OCI-LY1 (cell line): ENCODE measurements at regions not wholly inside any gene's neighbourhood (a gene's known extent, or its start where the extent isn't known, plus 50 kb on each side); places are given as distances from the start of the nearest gene placed in this dataset.

ENCODE experiments used
- H2AFZ ChIP-seq: fragments of 200-600 bp; sonication (generic), shearing (Covaris generic); 2 replicates; pipeline ENCODE4 v1.6.0; 2014; ENCODE audit warnings: antibody characterized with exemption, mild to moderate bottlenecking, low read length
- H3F3A ChIP-seq: fragments of 200-600 bp; sonication (generic), shearing (Covaris generic); 2 replicates; pipeline ENCODE4 v1.6.0; 2014; ENCODE audit warnings: mild to moderate bottlenecking, antibody characterized with exemption, low read length, moderate library complexity; ENCODE audit not compliant: insufficient read depth
- H3K27ac ChIP-seq: fragments of 200-600 bp; sonication (generic); 2 replicates; pipeline ENCODE4 v1.5.1; 2014; ENCODE audit warnings: low read length, mixed run types, mild to moderate bottlenecking, low read depth; ENCODE audit not compliant: poor library complexity, severe bottlenecking
- H3K27me3 ChIP-seq: fragments of 200-600 bp; sonication (generic); 2 replicates; pipeline ENCODE4 v1.6.0; 2014; ENCODE audit warnings: antibody characterized with exemption, mild to moderate bottlenecking, low read length, moderate library complexity; ENCODE audit not compliant: insufficient read depth
- H3K36me3 ChIP-seq: fragments of 200-600 bp; sonication (generic); 2 replicates; pipeline ENCODE4 v1.6.1; 2014; ENCODE audit warnings: mild to moderate bottlenecking, antibody characterized with exemption, low read length, moderate library complexity, mixed read lengths; ENCODE audit not compliant: insufficient read depth
- H3K4me1 ChIP-seq: fragments of 200-600 bp; sonication (generic); 2 replicates; pipeline ENCODE4 v1.5.1; 2014; ENCODE audit warnings: mild to moderate bottlenecking, low read length, moderate library complexity; ENCODE audit not compliant: insufficient read depth, severe bottlenecking
- H3K4me2 ChIP-seq: fragments of 200-600 bp; sonication (generic), shearing (Covaris generic); 2 replicates; pipeline ENCODE4 v1.6.1; 2014; ENCODE audit warnings: low read length
- H3K4me3 ChIP-seq: fragments of 200-600 bp; sonication (generic); 2 replicates; pipeline ENCODE4 v1.5.1; 2014; ENCODE audit warnings: low read length, low read depth, mild to moderate bottlenecking, mixed read lengths; ENCODE audit not compliant: poor library complexity, severe bottlenecking
- H3K79me2 ChIP-seq: fragments of 200-600 bp; shearing (Covaris generic); 2 replicates; pipeline ENCODE4 v1.6.1; 2016; ENCODE audit warnings: mixed run types, low read length, mixed read lengths; ENCODE audit not compliant: insufficient read depth
- H3K9ac ChIP-seq: fragments of 200-600 bp; sonication (generic), shearing (Covaris generic); 2 replicates; pipeline ENCODE4 v1.6.1; 2014; ENCODE audit warnings: mild to moderate bottlenecking, low read length, mixed read lengths
- H3K9me2 ChIP-seq: fragments of 200-600 bp; sonication (generic), shearing (Covaris generic); 2 replicates; pipeline ENCODE4 v1.6.1; 2014; ENCODE audit warnings: low read depth, mild to moderate bottlenecking, low read length, mixed read lengths
- H3K9me3 ChIP-seq: fragments of 200-600 bp; shearing (Covaris generic); 2 replicates; pipeline ENCODE4 v1.6.1; 2014; ENCODE audit warnings: low read length, mixed read lengths
- H4K20me1 ChIP-seq: fragments of 200-600 bp; sonication (generic), shearing (Covaris generic); 2 replicates; pipeline ENCODE4 v1.6.0; 2016; ENCODE audit warnings: mild to moderate bottlenecking, low read length; ENCODE audit not compliant: insufficient read depth
- EZH2 ChIP-seq: fragments of 200-600 bp; sonication (generic), shearing (Covaris generic); IDR thresholded peaks from 2 replicates; pipeline ENCODE4 v1.8.0; 2017; ENCODE audit warnings: borderline replicate concordance, mixed run types, mild to moderate bottlenecking, antibody characterized with exemption, low read length, moderate library complexity, mixed read lengths
- TF ChIP-seq, protein P1 (sequence below): fragments of 200-600 bp; sonication (generic), shearing (Covaris generic); IDR thresholded peaks from 2 replicates; pipeline ENCODE4 v1.5.1; 2017; ENCODE audit warnings: mild to moderate bottlenecking, antibody characterized with exemption, low read length, moderate library complexity, mixed read lengths

DNA sequence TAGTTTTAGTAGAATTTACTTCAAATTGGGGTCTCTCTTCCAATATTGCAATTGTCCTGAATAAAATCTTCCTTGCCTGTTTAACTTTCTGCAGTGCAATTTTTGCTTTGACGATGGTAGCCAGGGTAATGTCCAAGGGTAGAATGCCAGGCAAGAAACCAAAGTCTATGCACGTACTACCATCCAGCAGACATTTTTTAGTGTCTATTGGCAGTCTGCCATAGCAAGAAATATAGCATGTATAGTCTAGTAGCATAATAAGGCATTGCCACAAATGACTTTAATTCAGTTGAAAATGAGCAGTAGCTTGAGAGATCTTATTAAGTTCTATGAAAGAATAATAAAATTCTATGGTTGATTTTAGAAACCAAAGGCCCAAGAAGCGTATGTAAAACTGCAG lies 62.3 kb upstream of the KCNQ5 start:
- H3K27ac ChIP-seq, result no peak overlapping the region
- H2AFZ ChIP-seq, result no peak overlapping the region

DNA sequence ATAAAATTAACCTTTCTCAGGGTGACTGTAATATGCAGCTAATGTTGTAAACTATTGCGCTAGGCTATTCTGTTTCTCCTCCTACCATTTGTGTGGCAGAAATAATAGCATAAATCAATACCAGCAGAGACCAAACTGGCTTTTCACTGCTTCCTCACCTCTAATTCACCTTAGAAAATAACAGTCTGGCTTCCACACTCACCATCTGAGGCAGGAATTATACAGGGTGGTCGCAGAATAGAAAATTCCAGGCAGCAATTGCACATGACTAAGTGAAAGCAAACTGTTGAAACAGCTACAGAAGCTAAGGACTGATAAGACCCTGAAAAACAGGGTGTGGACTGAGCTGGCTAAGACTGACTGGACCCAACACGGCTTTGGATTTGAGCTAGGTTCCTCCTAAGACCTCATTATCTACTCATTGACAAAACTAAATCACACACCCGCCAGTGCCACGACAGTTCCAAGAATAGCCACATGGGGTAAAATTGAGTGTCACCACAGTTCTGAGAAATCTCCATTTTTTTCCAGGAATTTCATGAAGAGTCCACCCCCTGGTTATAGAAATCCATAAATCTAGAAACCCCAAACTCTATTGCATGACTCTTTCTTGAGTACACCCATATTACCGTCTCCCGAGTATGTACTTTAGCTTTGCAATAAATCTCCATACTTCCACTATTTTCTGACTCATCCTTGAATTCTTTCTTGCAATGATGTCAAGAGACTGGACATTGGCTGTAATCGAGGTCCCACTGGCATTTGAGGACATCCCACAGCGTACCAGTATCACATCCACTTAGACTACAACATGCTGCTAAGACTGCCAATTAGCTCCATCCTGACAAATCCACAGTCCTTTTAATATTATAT lies 60.9 kb upstream of the KCNQ5 start:
- no peaks in the 10 kb centered on the region for H3K36me3 ChIP-seq
- H3F3A ChIP-seq, result no peaks in the 10 kb centered on the region
- TF ChIP-seq, protein P1, sequence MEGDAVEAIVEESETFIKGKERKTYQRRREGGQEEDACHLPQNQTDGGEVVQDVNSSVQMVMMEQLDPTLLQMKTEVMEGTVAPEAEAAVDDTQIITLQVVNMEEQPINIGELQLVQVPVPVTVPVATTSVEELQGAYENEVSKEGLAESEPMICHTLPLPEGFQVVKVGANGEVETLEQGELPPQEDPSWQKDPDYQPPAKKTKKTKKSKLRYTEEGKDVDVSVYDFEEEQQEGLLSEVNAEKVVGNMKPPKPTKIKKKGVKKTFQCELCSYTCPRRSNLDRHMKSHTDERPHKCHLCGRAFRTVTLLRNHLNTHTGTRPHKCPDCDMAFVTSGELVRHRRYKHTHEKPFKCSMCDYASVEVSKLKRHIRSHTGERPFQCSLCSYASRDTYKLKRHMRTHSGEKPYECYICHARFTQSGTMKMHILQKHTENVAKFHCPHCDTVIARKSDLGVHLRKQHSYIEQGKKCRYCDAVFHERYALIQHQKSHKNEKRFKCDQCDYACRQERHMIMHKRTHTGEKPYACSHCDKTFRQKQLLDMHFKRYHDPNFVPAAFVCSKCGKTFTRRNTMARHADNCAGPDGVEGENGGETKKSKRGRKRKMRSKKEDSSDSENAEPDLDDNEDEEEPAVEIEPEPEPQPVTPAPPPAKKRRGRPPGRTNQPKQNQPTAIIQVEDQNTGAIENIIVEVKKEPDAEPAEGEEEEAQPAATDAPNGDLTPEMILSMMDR, result no peak
- TF ChIP-seq EZH2, result no peak
- no peak overlapping the region for H3K4me3 ChIP-seq
- no peaks in the 10 kb centered on the region for H4K20me1 ChIP-seq
- no peak overlapping the region for H3K9ac ChIP-seq
- no peaks in the 10 kb centered on the region for H3K79me2 ChIP-seq
- H3K4me2 ChIP-seq, result no peak overlapping the region
- H2AFZ ChIP-seq, result no peak overlapping the region
- no peaks in the 10 kb centered on the region for H3K9me2 ChIP-seq
- H3K27me3 ChIP-seq, result no peaks in the 10 kb centered on the region
- no peaks in the 10 kb centered on the region for H3K4me1 ChIP-seq
- H3K27ac ChIP-seq, result no peak overlapping the region
- H3K9me3 ChIP-seq, result no peaks in the 10 kb centered on the region

More for the DNA sequence above, 62.3 kb upstream of the KCNQ5 start:
- Histone ChIP-seq H3K9ac (no peak overlapping the region), H3K9me2 (no peaks in the 10 kb centered on the region), H3K79me2 (no peaks in the 10 kb centered on the region), H3K4me2 (no peak overlapping the region), H3K4me3 (no peak overlapping the region), H3K9me3 (no peaks in the 10 kb centered on the region), H4K20me1 (no peaks in the 10 kb centered on the region), H3K36me3 (no peaks in the 10 kb centered on the region), H3K27me3 (no peaks in the 10 kb centered on the region), H3K4me1 (no peaks in the 10 kb centered on the region), H3F3A (no peaks in the 10 kb centered on the region)
- TF ChIP-seq, protein P1, result no peak
- TF ChIP-seq EZH2, result no peak

DNA sequence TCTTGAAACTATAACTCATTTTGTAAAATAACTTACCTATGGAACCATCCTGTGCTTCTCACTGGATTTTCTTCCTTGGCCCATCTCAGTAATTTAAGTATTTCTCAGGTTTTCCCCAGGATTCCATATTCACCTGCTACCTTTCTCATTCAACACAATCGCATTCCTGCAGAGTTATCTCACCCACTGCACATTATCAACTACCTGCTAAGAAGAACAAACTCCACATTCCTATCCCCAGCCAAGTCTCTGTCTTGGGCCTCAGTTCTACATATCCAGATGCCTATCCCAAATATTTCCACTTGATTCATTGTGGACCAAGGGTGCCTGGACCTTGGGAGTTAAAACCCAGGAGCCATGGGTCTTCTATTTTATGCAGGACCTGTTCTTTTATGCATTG lies 60.2 kb upstream of the KCNQ5 start:
- Histone ChIP-seq H3K9ac (no peak overlapping the region), H3K4me2 (no peak overlapping the region), H3K4me1 (no peaks in the 10 kb centered on the region), H3K9me3 (no peaks in the 10 kb centered on the region), H3K27ac (no peak overlapping the region), H3K27me3 (no peaks in the 10 kb centered on the region), H2AFZ (no peak overlapping the region), H3K9me2 (no peaks in the 10 kb centered on the region), H4K20me1 (no peaks in the 10 kb centered on the region), H3K79me2 (no peaks in the 10 kb centered on the region), H3K4me3 (no peak overlapping the region), H3K36me3 (no peaks in the 10 kb centered on the region), H3F3A (no peaks in the 10 kb centered on the region)
- TF ChIP-seq, protein P1, result no peak
- no peak for TF ChIP-seq EZH2
